Left ventricle myocardium inferior (tissue), 1 donor: ENCODE measurements at regions not wholly inside any gene's neighbourhood (a gene's known extent, or its start where the extent isn't known, plus 50 kb on each side); places are given as distances from the start of the nearest gene placed in this dataset.

ENCODE experiments used
- DNase-seq: peaks from one replicate; pipeline ENCODE4 v3.0.0-alpha.2; 2020
- H3K27ac ChIP-seq: fragments of 200-600 bp; replicated peaks from 2 replicates; pipeline ENCODE4 v1.8.0; 2021
- H3K27me3 ChIP-seq: fragments of 200-600 bp; 2 replicates; pipeline ENCODE4 v1.8.0; 2021; ENCODE audit warnings: low read depth
- H3K36me3 ChIP-seq: fragments of 200-600 bp; 2 replicates; pipeline ENCODE4 v1.8.0; 2021
- H3K4me1 ChIP-seq: fragments of 200-600 bp; 2 replicates; pipeline ENCODE4 v1.8.0; 2021
- H3K4me3 ChIP-seq: fragments of 200-600 bp; 2 replicates; pipeline ENCODE4 v1.8.0; 2021; ENCODE audit warnings: mild to moderate bottlenecking, moderate library complexity
- H3K9me3 ChIP-seq: fragments of 200-600 bp; replicated peaks from 2 replicates; pipeline ENCODE4 v1.8.0; 2021
- CTCF ChIP-seq: fragments of 200-600 bp; IDR thresholded peaks from 2 replicates; pipeline ENCODE4 v1.8.0; 2021; ENCODE audit warnings: antibody characterized with exemption, mild to moderate bottlenecking, borderline replicate concordance
- intact Hi-C: fragments of 100-400 bp; cut with micrococcal nuclease; formaldehyde crosslinking; loops from one replicate; pipeline ENCODE4 v1.11.0; 2022
- donor health status: DM: no; HTN: yes; CAD: no; lungs with severe emphysema.

GRCh38 chr15:99440551-99441443 is 125.0 kb upstream of the MEF2A start:
- TF ChIP-seq CTCF = no peak
- H3K36me3 ChIP-seq = no peaks in the 10 kb centered on the region
- H3K4me1 ChIP-seq = peaks cover 92% of the 10 kb centered on the region
- H3K27ac ChIP-seq = peak overlapping the region; percentile 94
- H3K27me3 ChIP-seq = no peaks in the 10 kb centered on the region
- DNase-seq = no peak
- intact Hi-C loops = no loop called here
- no peak overlapping the region for H3K4me3 ChIP-seq
- no peaks in the 10 kb centered on the region for H3K9me3 ChIP-seq

- intact Hi-C loops = no loop called here
- H3K27ac ChIP-seq = peak overlapping the region; percentile 94
- H3K4me3 ChIP-seq = no peak overlapping the region
- no peaks in the 10 kb centered on the region for H3K9me3 ChIP-seq
- H3K36me3 ChIP-seq = no peaks in the 10 kb centered on the region
- TF ChIP-seq CTCF = no peak
- H3K4me1 ChIP-seq = peaks cover 86% of the 10 kb centered on the region
- DNase-seq = no peak
- no peaks in the 10 kb centered on the region for H3K27me3 ChIP-seq
Observed at GRCh38 chr15:99441444-99441800, 124.4 kb upstream of the MEF2A start.

GRCh38 chr15:99441871-99442251 is 123.9 kb upstream of the MEF2A start:
- Histone ChIP-seq H3K27ac (peak overlapping the region; percentile 94), H3K36me3 (no peaks in the 10 kb centered on the region), H3K4me1 (peaks cover 83% of the 10 kb centered on the region), H3K27me3 (no peaks in the 10 kb centered on the region), H3K9me3 (no peaks in the 10 kb centered on the region), H3K4me3 (peak overlapping the region; percentile 32)
- no peak for DNase-seq
- intact Hi-C loops = no loop called here
- no peak for TF ChIP-seq CTCF

- peak; percentile 77 for DNase-seq
- Histone ChIP-seq H3K36me3 (no peaks in the 10 kb centered on the region), H3K9me3 (no peaks in the 10 kb centered on the region), H3K27ac (peak overlapping the region; percentile 94), H3K4me1 (peaks cover 83% of the 10 kb centered on the region), H3K4me3 (peak overlapping the region; percentile 32), H3K27me3 (no peaks in the 10 kb centered on the region)
- intact Hi-C loops = no loop called here
- no peak for TF ChIP-seq CTCF
Observed at GRCh38 chr15:99442252-99442897, 123.4 kb upstream of the MEF2A start.

- DNase-seq = no peak
- intact Hi-C loops = no loop called here
Observed at GRCh38 chr15:99443056-99443756, 122.6 kb upstream of the MEF2A start.

More at GRCh38 chr15:99443056-99443756, 122.6 kb upstream of the MEF2A start:
- TF ChIP-seq CTCF = no peak
- Histone ChIP-seq H3K36me3 (no peaks in the 10 kb centered on the region), H3K4me3 (peak overlapping the region; percentile 32), H3K4me1 (peaks cover 83% of the 10 kb centered on the region), H3K9me3 (no peaks in the 10 kb centered on the region), H3K27me3 (no peaks in the 10 kb centered on the region), H3K27ac (peak overlapping the region; percentile 94)
